ENCODE measurements at regions not wholly inside any gene's neighbourhood (a gene's known extent, or its start where the extent isn't known, plus 50 kb on each side); places are given as distances from the start of the nearest gene placed in this dataset.

- TF ChIP-seq CTCF (IDR thresholded peaks at IDR 0.05; ENCODE audit: control extremely low read depth in 1 of 3, insufficient read depth in 1 of 3, low read depth in 1 of 3, low read length in 3 of 3) (peak in 2 of 3 experiments; percentile 39 to 77; a peak in 3 of 4 replicates), GABPA (IDR thresholded peaks at IDR 0.05; ENCODE audit: borderline replicate concordance, insufficient read depth, low read length) (no peak), POLR2A (IDR thresholded peaks at IDR 0.05; ENCODE audit: control extremely low read depth in 1 of 2, low read depth in 2 of 2, low read length in 2 of 2) (0 out of 3 replicates have a peak, but pooled peaks of 1 of the 2 experiments have one; percentile 13), SUZ12 (IDR thresholded peaks at IDR 0.05; ENCODE audit: low read length) (no peak), MAFK (IDR thresholded peaks at IDR 0.05; ENCODE audit: low read depth, low read length) (no peak)
Measured at GRCh38 chr12:115871714-115872113, 405.8 kb downstream of the MED13L start.

Data from H1 (cell line).